ENCODE measurements at regions not wholly inside any gene's neighbourhood (a gene's known extent, or its start where the extent isn't known, plus 50 kb on each side); places are given as distances from the start of the nearest gene placed in this dataset.

GRCh38 chr1:221239792-221240191 lies 360.5 kb downstream of the HLX start:
- ChIA-PET CTCF (no interaction called here), POLR2A (no interaction called here)
- Mint-ChIP-seq H3K27ac (no peak overlapping the region), H3K36me3 (no peaks in the 10 kb centered on the region), H3K4me3 (no peak overlapping the region), H3K27me3 (no peaks in the 10 kb centered on the region), H3K9me3 (peaks cover 0 to 2% (median 0%) of the 10 kb centered on the region in 5 donors), H3K4me1 (no peaks in the 10 kb centered on the region)
- H3K36me3 ChIP-seq (ENCODE audit: insufficient read depth, low read length): no peaks in the 10 kb centered on the region
- no peak overlapping the region for H3K27ac ChIP-seq (ENCODE audit: low read depth, low read length)
- DNase-seq: no peak
- no peaks in the 10 kb centered on the region for H3K4me1 ChIP-seq (ENCODE audit: insufficient read depth, low read length)
- no peak overlapping the region for H3K4me3 ChIP-seq (ENCODE audit: low read length)
- no peaks in the 10 kb centered on the region for H3K27me3 ChIP-seq (ENCODE audit: insufficient read depth, low read length, poor library complexity, severe bottlenecking)
- H3K9me3 ChIP-seq (ENCODE audit: low read length): no peaks in the 10 kb centered on the region

- ChIA-PET POLR2A (no interaction called here), CTCF (no interaction called here)
- Histone ChIP-seq H3K36me3 (ENCODE audit: insufficient read depth, low read length) (no peaks in the 10 kb centered on the region), H3K4me3 (ENCODE audit: low read length) (no peak overlapping the region), H3K4me1 (ENCODE audit: insufficient read depth, low read length) (no peaks in the 10 kb centered on the region), H3K27ac (ENCODE audit: low read depth, low read length) (no peak overlapping the region), H3K9me3 (ENCODE audit: low read length) (no peaks in the 10 kb centered on the region), H3K27me3 (ENCODE audit: insufficient read depth, low read length, poor library complexity, severe bottlenecking) (no peaks in the 10 kb centered on the region)
- Mint-ChIP-seq H3K27me3 (no peaks in the 10 kb centered on the region), H3K36me3 (no peaks in the 10 kb centered on the region), H3K4me1 (no peaks in the 10 kb centered on the region), H3K4me3 (no peak overlapping the region), H3K9me3 (peaks cover 0 to 2% (median 0%) of the 10 kb centered on the region in 5 donors), H3K27ac (peak overlapping the region in 1 of 8 donors; percentile 26)
- no peak for DNase-seq
These were observed 361.4 kb downstream of the HLX start for GRCh38 chr1:221240690-221241089.

- peak overlapping the region in 1 of 8 donors; percentile 26 for H3K27ac Mint-ChIP-seq
- no peaks in the 10 kb centered on the region for H3K36me3 ChIP-seq (ENCODE audit: insufficient read depth, low read length)
- CTCF ChIA-PET: no interaction called here
These were observed 361.9 kb downstream of the HLX start for GRCh38 chr1:221241157-221241556.

GRCh38 chr1:221241592-221241991 lies 362.3 kb downstream of the HLX start:
- no peak overlapping the region for H3K27ac ChIP-seq (ENCODE audit: low read depth, low read length)
- Mint-ChIP-seq H3K9me3 (no peaks in the 10 kb centered on the region), H3K36me3 (no peaks in the 10 kb centered on the region), H3K4me3 (no peak overlapping the region), H3K4me1 (no peaks in the 10 kb centered on the region), H3K27me3 (peaks cover 0 to 3% of the 10 kb centered on the region in 2 donors), H3K27ac (no peak overlapping the region)
- H3K9me3 ChIP-seq (ENCODE audit: low read length): no peaks in the 10 kb centered on the region
- no peaks in the 10 kb centered on the region for H3K36me3 ChIP-seq (ENCODE audit: insufficient read depth, low read length)
- ChIA-PET POLR2A (no interaction called here), CTCF (no interaction called here)
- DNase-seq: no peak
- no peaks in the 10 kb centered on the region for H3K27me3 ChIP-seq (ENCODE audit: insufficient read depth, low read length, poor library complexity, severe bottlenecking)
- no peak overlapping the region for H3K4me3 ChIP-seq (ENCODE audit: low read length)
- H3K4me1 ChIP-seq (ENCODE audit: insufficient read depth, low read length): no peaks in the 10 kb centered on the region

More at GRCh38 chr1:221241157-221241556, 361.9 kb downstream of the HLX start:
- Histone ChIP-seq H3K4me1 (ENCODE audit: insufficient read depth, low read length) (no peaks in the 10 kb centered on the region), H3K27ac (ENCODE audit: low read depth, low read length) (no peak overlapping the region), H3K9me3 (ENCODE audit: low read length) (no peaks in the 10 kb centered on the region), H3K4me3 (ENCODE audit: low read length) (no peak overlapping the region), H3K27me3 (ENCODE audit: insufficient read depth, low read length, poor library complexity, severe bottlenecking) (no peaks in the 10 kb centered on the region)
- H3K4me3 Mint-ChIP-seq: no peak overlapping the region
- H3K27me3 Mint-ChIP-seq: peaks cover 0 to 2% of the 10 kb centered on the region in 2 donors
- no peaks in the 10 kb centered on the region for H3K9me3 Mint-ChIP-seq
- no peaks in the 10 kb centered on the region for H3K36me3 Mint-ChIP-seq
- no peaks in the 10 kb centered on the region for H3K4me1 Mint-ChIP-seq
- no peak for DNase-seq
- POLR2A ChIA-PET: no interaction called here

- no peaks in the 10 kb centered on the region for H3K4me1 ChIP-seq (ENCODE audit: insufficient read depth, low read length)
- Mint-ChIP-seq H3K4me1 (no peaks in the 10 kb centered on the region), H3K36me3 (no peaks in the 10 kb centered on the region), H3K27me3 (peaks cover 0 to 7% of the 10 kb centered on the region in 2 donors), H3K4me3 (no peak overlapping the region), H3K27ac (no peak overlapping the region), H3K9me3 (no peaks in the 10 kb centered on the region)
- POLR2A ChIA-PET: no interaction called here
- H3K4me3 ChIP-seq (ENCODE audit: low read length): no peak overlapping the region
- H3K9me3 ChIP-seq (ENCODE audit: low read length): no peaks in the 10 kb centered on the region
- DNase-seq: no peak
- CTCF ChIA-PET: no interaction called here
- no peaks in the 10 kb centered on the region for H3K27me3 ChIP-seq (ENCODE audit: insufficient read depth, low read length, poor library complexity, severe bottlenecking)
- H3K27ac ChIP-seq (ENCODE audit: low read depth, low read length): no peak overlapping the region
- no peaks in the 10 kb centered on the region for H3K36me3 ChIP-seq (ENCODE audit: insufficient read depth, low read length)
These were observed 366.8 kb downstream of the HLX start for GRCh38 chr1:221246067-221246466.

GRCh38 chr1:221246628-221247415 lies 367.6 kb downstream of the HLX start:
- no peaks in the 10 kb centered on the region for H3K4me1 Mint-ChIP-seq
- Histone ChIP-seq H3K4me1 (ENCODE audit: insufficient read depth, low read length) (no peaks in the 10 kb centered on the region), H3K27me3 (ENCODE audit: insufficient read depth, low read length, poor library complexity, severe bottlenecking) (no peaks in the 10 kb centered on the region), H3K4me3 (ENCODE audit: low read length) (no peak overlapping the region), H3K9me3 (ENCODE audit: low read length) (no peaks in the 10 kb centered on the region), H3K27ac (ENCODE audit: low read depth, low read length) (no peak overlapping the region), H3K36me3 (ENCODE audit: insufficient read depth, low read length) (no peaks in the 10 kb centered on the region)
- H3K36me3 Mint-ChIP-seq: no peaks in the 10 kb centered on the region
- H3K9me3 Mint-ChIP-seq: no peaks in the 10 kb centered on the region
- H3K27ac Mint-ChIP-seq: no peak overlapping the region
- no peak for DNase-seq
- POLR2A ChIA-PET: no interaction called here
- CTCF ChIA-PET: no interaction called here
- peaks cover 0 to 7% of the 10 kb centered on the region in 2 donors for H3K27me3 Mint-ChIP-seq
- H3K4me3 Mint-ChIP-seq: no peak overlapping the region

- POLR2A ChIA-PET: no interaction called here
- H3K27ac Mint-ChIP-seq: no peak overlapping the region
- H3K36me3 Mint-ChIP-seq: no peaks in the 10 kb centered on the region
- Histone ChIP-seq H3K27me3 (ENCODE audit: insufficient read depth, low read length, poor library complexity, severe bottlenecking) (no peaks in the 10 kb centered on the region), H3K4me1 (ENCODE audit: insufficient read depth, low read length) (no peaks in the 10 kb centered on the region), H3K27ac (ENCODE audit: low read depth, low read length) (no peak overlapping the region), H3K9me3 (ENCODE audit: low read length) (no peaks in the 10 kb centered on the region), H3K36me3 (ENCODE audit: insufficient read depth, low read length) (no peaks in the 10 kb centered on the region), H3K4me3 (ENCODE audit: low read length) (no peak overlapping the region)
- DNase-seq: no peak
- H3K4me3 Mint-ChIP-seq: no peak overlapping the region
- peaks cover 0 to 4% of the 10 kb centered on the region in 2 donors for H3K27me3 Mint-ChIP-seq
- no peaks in the 10 kb centered on the region for H3K4me1 Mint-ChIP-seq
- H3K9me3 Mint-ChIP-seq: peaks cover 0 to 12% (median 0%) of the 10 kb centered on the region in 5 donors
- CTCF ChIA-PET: interaction anchor here (0.8 kb wide), 1 partner anchor 15 kb away, joined by 3 read pairs; no protein-coding TSS in a partner anchor
These were observed 372.3 kb downstream of the HLX start for GRCh38 chr1:221251580-221251979.

GRCh38 chr1:221254813-221255212 lies 375.6 kb downstream of the HLX start:
- ChIA-PET POLR2A (no interaction called here), CTCF (no interaction called here)
- Mint-ChIP-seq H3K36me3 (no peaks in the 10 kb centered on the region), H3K4me1 (no peaks in the 10 kb centered on the region), H3K27ac (no peak overlapping the region), H3K9me3 (peaks cover 4 to 12% (median 8%) of the 10 kb centered on the region in 5 donors), H3K27me3 (no peaks in the 10 kb centered on the region), H3K4me3 (no peak overlapping the region)
- H3K27ac ChIP-seq (ENCODE audit: low read depth, low read length): no peak overlapping the region
- H3K27me3 ChIP-seq (ENCODE audit: insufficient read depth, low read length, poor library complexity, severe bottlenecking): no peaks in the 10 kb centered on the region
- DNase-seq: no peak
- no peaks in the 10 kb centered on the region for H3K9me3 ChIP-seq (ENCODE audit: low read length)
- no peaks in the 10 kb centered on the region for H3K4me1 ChIP-seq (ENCODE audit: insufficient read depth, low read length)
- no peak overlapping the region for H3K4me3 ChIP-seq (ENCODE audit: low read length)
- no peaks in the 10 kb centered on the region for H3K36me3 ChIP-seq (ENCODE audit: insufficient read depth, low read length)

All from CD8-positive, alpha-beta memory T cell (primary cell).